Natural killer cell (primary cell): ENCODE measurements at regions not wholly inside any gene's neighbourhood (a gene's known extent, or its start where the extent isn't known, plus 50 kb on each side); places are given as distances from the start of the nearest gene placed in this dataset.
"Not testable (repeated sequence)": the region's sequence is repeated elsewhere in the genome, so short reads cannot be mapped to it uniquely, and the experiment has no call there.

Experiments
- ATAC-seq, 3 donors: fragments of 150-1000 bp in 2 of 3; fragments of 200-7000 bp in 1 of 3; cut with Tn5 transposase; 1 replicate in 1 of 3; 2 replicates in 2 of 3; pipeline ENCODE4 v1.10.0; 2021; ENCODE audit warnings: mild to moderate bottlenecking in 2 of 3, moderate library complexity in 2 of 3
- DNase-seq, 2 donors: peaks; one replicate each; pipeline versions ENCODE4 v3.0.0 to v3.0.0-alpha.2; 2013 to 2021; ENCODE audit warnings: mixed read lengths in 1 of 2
- H3K27ac ChIP-seq: one replicate; pipeline ENCODE4 v1.5.1; 2013; ENCODE audit warnings: mild to moderate bottlenecking, low read length
- H3K27me3 ChIP-seq: one replicate; pipeline ENCODE4 v1.6.1; 2013; ENCODE audit warnings: low read length; ENCODE audit not compliant: control insufficient read depth, insufficient read depth
- H3K36me3 ChIP-seq: one replicate; pipeline ENCODE4 v1.6.1; 2013; ENCODE audit warnings: low read length; ENCODE audit not compliant: control insufficient read depth, insufficient read depth
- H3K4me1 ChIP-seq: one replicate; pipeline ENCODE4 v1.6.1; 2013; ENCODE audit warnings: low read length; ENCODE audit not compliant: control insufficient read depth, insufficient read depth
- H3K4me3 ChIP-seq: one replicate; pipeline ENCODE4 v1.5.1; 2013; ENCODE audit warnings: low read length
- H3K9me3 ChIP-seq: one replicate; pipeline ENCODE4 v1.6.1; 2013; ENCODE audit warnings: low read length; ENCODE audit not compliant: control insufficient read depth, insufficient read depth
- H3K27ac Mint-ChIP-seq, 2 donors: one replicate each; pipeline ENCODE4 v1.8.0; 2022; ENCODE audit warnings: mild to moderate bottlenecking in 2 of 2, mixed read lengths in 2 of 2, moderate library complexity in 1 of 2
- H3K27me3 Mint-ChIP-seq, 2 donors: one replicate each; pipeline ENCODE4 v1.8.0; 2022; ENCODE audit warnings: low read depth in 2 of 2, mixed read lengths in 2 of 2
- H3K36me3 Mint-ChIP-seq: one replicate; pipeline ENCODE4 v1.8.0; 2022; ENCODE audit warnings: mixed read lengths
- H3K4me1 Mint-ChIP-seq, 2 donors: one replicate each; pipeline ENCODE4 v1.8.0; 2022; ENCODE audit warnings: mixed read lengths in 2 of 2
- H3K4me3 Mint-ChIP-seq: one replicate; pipeline ENCODE4 v1.8.0; 2022; ENCODE audit warnings: mild to moderate bottlenecking, moderate library complexity, mixed read lengths
- H3K9me3 Mint-ChIP-seq, 2 donors: one replicate each; pipeline ENCODE4 v1.8.0; 2022; ENCODE audit warnings: mixed read lengths in 2 of 2
- CTCF ChIP-seq: fragments of 200-600 bp; IDR thresholded peaks from one replicate; pipeline ENCODE4 v1.8.0; 2022; ENCODE audit warnings: antibody characterized with exemption
- WGBS: methylation state at CpG from one replicate; pipeline ENCODE4 v1.1.7; 2013; ENCODE audit warnings: missing lambda C conversion rate; ENCODE audit not compliant: insufficient coverage; 5-methylcytosine and 5-hydroxymethylcytosine counted together
- intact Hi-C: fragments of 100-400 bp; cut with micrococcal nuclease; formaldehyde crosslinking; loops from one replicate; pipeline ENCODE4 v1.14.2; 2022

DNA sequence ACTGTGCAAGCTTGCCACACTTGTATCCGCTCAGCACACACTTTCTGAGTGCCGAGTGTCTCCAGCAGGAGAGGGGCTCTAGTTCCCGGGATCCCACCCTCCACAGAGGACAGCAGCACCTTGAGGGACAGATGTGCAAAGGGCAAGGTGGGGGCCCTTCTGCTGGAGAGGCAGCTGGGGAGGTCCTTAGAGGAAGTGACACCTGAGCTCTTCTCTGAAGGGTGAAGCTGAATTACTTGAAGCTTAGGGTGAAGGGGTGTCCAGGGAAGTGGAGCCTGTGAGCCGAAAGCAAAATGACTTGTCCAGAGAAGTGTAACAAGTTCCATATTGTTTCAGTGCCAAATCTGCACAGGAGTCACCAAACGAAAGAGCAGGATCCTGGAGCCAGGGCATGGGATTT is 136.3 kb upstream of the DUSP22 start:
- Histone ChIP-seq H3K27ac (no peak overlapping the region), H3K27me3 (peaks cover 8% of the 10 kb centered on the region), H3K9me3 (no peaks in the 10 kb centered on the region), H3K36me3 (no peaks in the 10 kb centered on the region), H3K4me3 (no peak overlapping the region), H3K4me1 (no peaks in the 10 kb centered on the region)
- intact Hi-C loops: no loop called here
- no peaks in the 10 kb centered on the region for H3K9me3 Mint-ChIP-seq
- H3K4me1 Mint-ChIP-seq: peaks cover 0 to 7% of the 10 kb centered on the region in 2 donors
- H3K27ac Mint-ChIP-seq: no peak overlapping the region
- no peak for DNase-seq
- no peak for ATAC-seq
- 83% methylated on average over 5 of the region's 5 CpGs for WGBS
- no peak overlapping the region for H3K4me3 Mint-ChIP-seq
- H3K36me3 Mint-ChIP-seq: no peaks in the 10 kb centered on the region
- no peak for TF ChIP-seq CTCF
- H3K27me3 Mint-ChIP-seq: peaks cover 43 to 81% of the 10 kb centered on the region in 2 donors

DNA sequence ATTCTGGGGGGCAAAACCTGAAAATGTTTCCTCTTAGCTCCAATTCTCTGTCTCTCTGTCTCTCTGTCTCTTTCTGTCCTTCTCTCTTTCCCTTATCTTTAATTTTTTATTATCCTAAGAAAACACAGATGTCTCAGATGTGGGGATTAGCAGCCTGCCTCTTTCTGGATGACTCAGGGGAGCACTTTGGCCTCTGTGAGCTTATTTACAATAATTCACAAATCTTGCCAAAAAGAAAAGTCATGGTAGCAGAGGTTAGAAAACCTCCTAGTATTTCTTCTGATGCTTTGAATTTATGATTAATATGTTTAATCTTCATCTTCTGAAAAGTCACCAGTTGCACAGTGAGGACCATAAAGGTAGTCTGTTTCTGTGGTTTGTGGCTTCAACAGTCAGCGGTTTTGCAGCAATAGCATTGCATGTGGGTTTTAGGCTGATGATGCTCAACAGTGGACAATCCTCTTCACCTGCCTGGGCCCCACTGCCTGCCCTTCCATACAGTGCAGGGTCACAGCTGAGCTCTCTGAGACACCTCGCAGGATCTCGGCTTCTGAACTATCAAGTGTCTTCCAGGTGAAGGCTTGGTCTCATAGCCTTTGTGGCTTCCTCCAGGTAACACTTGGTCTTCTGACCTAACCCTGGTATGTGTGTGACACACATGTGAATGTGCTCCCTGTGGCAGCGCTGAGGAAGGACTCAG is 135.7 kb upstream of the DUSP22 start:
- H3K4me3 ChIP-seq, H3K4me3 Mint-ChIP-seq, H3K36me3 ChIP-seq, H3K27me3 ChIP-seq, ATAC-seq, H3K9me3 Mint-ChIP-seq, intact Hi-C loops, H3K27ac Mint-ChIP-seq, H3K4me1 Mint-ChIP-seq, H3K9me3 ChIP-seq, H3K4me1 ChIP-seq, DNase-seq, H3K27ac ChIP-seq, H3K36me3 Mint-ChIP-seq: not testable (repeated sequence)
- WGBS: 26% methylated on average over 4 of the region's 4 CpGs
- H3K27me3 Mint-ChIP-seq: peaks cover 41 to 85% of the 10 kb centered on the region in 2 donors

- H3K4me3 Mint-ChIP-seq, intact Hi-C loops, H3K9me3 Mint-ChIP-seq, H3K4me1 ChIP-seq, H3K36me3 ChIP-seq, ATAC-seq, H3K27ac ChIP-seq, H3K4me3 ChIP-seq, H3K9me3 ChIP-seq, H3K27me3 ChIP-seq, H3K4me1 Mint-ChIP-seq, H3K27ac Mint-ChIP-seq, H3K36me3 Mint-ChIP-seq: not testable (repeated sequence)
- 20% methylated on average over 4 of the region's 4 CpGs for WGBS
- DNase-seq: peak in 1 of 2 donors; percentile 32
- peaks cover 37 to 80% of the 10 kb centered on the region in 2 donors for H3K27me3 Mint-ChIP-seq
Measured at GRCh38 chr6:157176-157575, 135.1 kb upstream of the DUSP22 start.

DNA sequence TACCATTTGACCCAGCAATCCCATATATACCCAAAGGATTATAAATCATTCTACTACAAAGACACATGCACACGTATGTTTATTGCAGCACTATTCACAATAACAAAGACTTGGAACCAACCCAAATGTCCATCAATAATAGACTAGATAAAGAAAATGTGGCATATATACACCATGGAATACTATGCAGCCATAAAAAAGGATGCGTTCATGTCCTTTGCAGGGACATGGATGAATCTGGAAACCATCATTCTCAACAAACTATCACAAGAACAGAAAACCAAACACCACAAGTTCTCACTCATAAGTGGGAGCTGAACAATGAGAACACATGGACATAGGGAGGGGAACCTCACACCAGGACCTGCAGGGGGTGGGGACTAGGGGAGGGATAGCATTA is 130.6 kb upstream of the DUSP22 start:
- H3K36me3 ChIP-seq, H3K9me3 Mint-ChIP-seq, DNase-seq, H3K4me3 Mint-ChIP-seq, H3K4me3 ChIP-seq, H3K27ac Mint-ChIP-seq, H3K27ac ChIP-seq, H3K4me1 Mint-ChIP-seq, H3K27me3 ChIP-seq, H3K9me3 ChIP-seq, intact Hi-C loops, ATAC-seq, H3K4me1 ChIP-seq, H3K36me3 Mint-ChIP-seq: not testable (repeated sequence)
- H3K27me3 Mint-ChIP-seq: peaks cover 22 to 59% of the 10 kb centered on the region in 2 donors
- WGBS: no CpG with 5 or more reads among the region's 2 CpGs

DNA sequence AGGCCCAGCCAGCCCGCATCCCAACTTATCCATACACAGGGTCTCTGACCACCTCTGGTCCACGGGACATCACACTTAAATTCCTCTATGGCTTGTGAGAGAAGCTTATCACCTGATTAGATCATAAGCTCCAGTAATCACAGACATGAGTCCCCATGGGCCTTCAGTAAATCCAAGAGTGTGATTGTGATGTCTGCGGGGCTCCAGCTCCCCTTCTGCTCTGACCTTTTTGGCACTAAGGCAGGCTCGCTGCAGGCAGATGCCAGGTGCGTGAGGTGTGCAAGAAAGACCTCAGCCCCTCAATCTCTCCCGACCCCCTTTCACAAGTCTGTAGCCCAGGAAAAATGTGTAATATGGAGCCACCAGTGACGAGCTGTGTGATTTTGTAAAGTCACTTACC is 127.6 kb upstream of the DUSP22 start:
- ATAC-seq: no peak
- intact Hi-C loops: no loop called here
- H3K27me3 ChIP-seq: no peaks in the 10 kb centered on the region
- no peak overlapping the region for H3K4me3 ChIP-seq
- no peaks in the 10 kb centered on the region for H3K9me3 ChIP-seq
- H3K36me3 Mint-ChIP-seq: no peaks in the 10 kb centered on the region
- H3K27ac ChIP-seq: no peak overlapping the region
- DNase-seq: no peak
- TF ChIP-seq CTCF: no peak
- no peaks in the 10 kb centered on the region for H3K4me1 Mint-ChIP-seq
- H3K36me3 ChIP-seq: no peaks in the 10 kb centered on the region
- WGBS: 90% methylated on average over 7 of the region's 7 CpGs
- no peaks in the 10 kb centered on the region for H3K4me1 ChIP-seq
- no peak overlapping the region for H3K4me3 Mint-ChIP-seq
- H3K27ac Mint-ChIP-seq: no peak overlapping the region
- H3K9me3 Mint-ChIP-seq: no peaks in the 10 kb centered on the region
- H3K27me3 Mint-ChIP-seq: peaks cover 13 to 41% of the 10 kb centered on the region in 2 donors
